Midbrain (tissue), 1 donor: ENCODE measurements at regions not wholly inside any gene's neighbourhood (a gene's known extent, or its start where the extent isn't known, plus 50 kb on each side); places are given as distances from the start of the nearest gene placed in this dataset.
"Not testable (repeated sequence)": the region's sequence is repeated elsewhere in the genome, so short reads cannot be mapped to it uniquely, and the experiment has no call there.

Experiments used
- DNase-seq: peaks from one replicate; lab custom pipeline; 2025; lab: John Stamatoyannopoulos, UW

- DNase-seq: not testable (repeated sequence)
These were observed 183.7 kb upstream of the AKAP13 start for GRCh38 chr15:85196697-85197096.

- DNase-seq: not testable (repeated sequence)
These were observed 182.8 kb upstream of the AKAP13 start for GRCh38 chr15:85197582-85197981.

GRCh38 chr15:85198432-85198831 is 182.0 kb upstream of the AKAP13 start:
- not testable (repeated sequence) for DNase-seq

- DNase-seq: not testable (repeated sequence)
These were observed 180.2 kb upstream of the AKAP13 start for GRCh38 chr15:85200215-85200614.

- not testable (repeated sequence) for DNase-seq
These were observed 179.1 kb upstream of the AKAP13 start for GRCh38 chr15:85201118-85201793.

- DNase-seq: not testable (repeated sequence)
These were observed 175.9 kb upstream of the AKAP13 start for GRCh38 chr15:85204481-85204880.

GRCh38 chr15:85233791-85234325 is 146.5 kb upstream of the AKAP13 start:
- DNase-seq: not testable (repeated sequence)

GRCh38 chr15:85234450-85235196 is 145.8 kb upstream of the AKAP13 start:
- not testable (repeated sequence) for DNase-seq

GRCh38 chr15:85244056-85244455 is 136.3 kb upstream of the AKAP13 start:
- DNase-seq: not testable (repeated sequence)

GRCh38 chr15:85250938-85251542 is 129.4 kb upstream of the AKAP13 start:
- not testable (repeated sequence) for DNase-seq

GRCh38 chr15:85253196-85253915 is 127.0 kb upstream of the AKAP13 start:
- DNase-seq: not testable (repeated sequence)

- DNase-seq: not testable (repeated sequence)
These were observed 125.4 kb upstream of the AKAP13 start for GRCh38 chr15:85254961-85255360.

GRCh38 chr15:85255502-85255901 is 124.9 kb upstream of the AKAP13 start:
- DNase-seq: not testable (repeated sequence)

- not testable (repeated sequence) for DNase-seq
These were observed 124.1 kb upstream of the AKAP13 start for GRCh38 chr15:85256009-85256997.

GRCh38 chr15:85258062-85258445 is 122.3 kb upstream of the AKAP13 start:
- DNase-seq: not testable (repeated sequence)

- not testable (repeated sequence) for DNase-seq
These were observed 121.7 kb upstream of the AKAP13 start for GRCh38 chr15:85258559-85259209.

GRCh38 chr15:85260526-85260925 is 119.9 kb upstream of the AKAP13 start:
- DNase-seq: not testable (repeated sequence)

- not testable (repeated sequence) for DNase-seq
These were observed 117.8 kb upstream of the AKAP13 start for GRCh38 chr15:85262461-85263055.

- DNase-seq: not testable (repeated sequence)
These were observed 116.5 kb upstream of the AKAP13 start for GRCh38 chr15:85263842-85264440.
